A673 (cell line): ENCODE measurements at regions not wholly inside any gene's neighbourhood (a gene's known extent, or its start where the extent isn't known, plus 50 kb on each side); places are given as distances from the start of the nearest gene placed in this dataset.

Experiments used
- BruUV-seq: library from RNA; stranded (reverse); fragments of 400-500 nt; replicated peaks from 2 replicates; lab custom pipeline; 2021; lab: Mats Ljungman, UMichigan
- CTCF ChIA-PET: fragments of 300-600 bp; sonication (Branson Sonifier 250); formaldehyde crosslinking; loops from one replicate; lab custom pipeline; 2022; ENCODE audit warnings: antibody characterized with exemption; lab: Charles Lee
- POLR2A ChIA-PET: fragments of 300-600 bp; sonication (Branson Sonifier 250); formaldehyde crosslinking; loops from one replicate; lab custom pipeline; 2022; ENCODE audit warnings: antibody characterized with exemption; ENCODE audit not compliant: low non-redundant PET; lab: Charles Lee
- DNase-seq: peaks from one replicate; pipeline ENCODE4 v3.0.0-alpha.2; 2015; ENCODE audit warnings: low spot score
- H3K27ac ChIP-seq: fragments of 200-600 bp; sonication (generic); 2 replicates; pipeline ENCODE4 v1.5.1; 2016; ENCODE audit warnings: mixed run types, low read depth, mild to moderate bottlenecking, mixed read lengths, antibody characterized with exemption, low read length; ENCODE audit not compliant: poor library complexity, severe bottlenecking
- H3K27me3 ChIP-seq: fragments of 200-600 bp; sonication (generic); replicated peaks from 2 replicates; pipeline ENCODE4 v1.6.1; 2017; ENCODE audit warnings: mixed run types, low read depth, mild to moderate bottlenecking, mixed read lengths, antibody characterized with exemption, low read length; ENCODE audit not compliant: insufficient read depth, poor library complexity
- H3K36me3 ChIP-seq: fragments of 200-600 bp; sonication (generic); 2 replicates; pipeline ENCODE4 v1.6.1; 2016; ENCODE audit warnings: mixed run types, mild to moderate bottlenecking, mixed read lengths, antibody characterized with exemption, low read length; ENCODE audit not compliant: insufficient read depth, poor library complexity, severe bottlenecking
- H3K4me1 ChIP-seq: fragments of 200-600 bp; sonication (generic); 2 replicates; pipeline ENCODE4 v1.6.1; 2017; ENCODE audit warnings: mixed run types, mild to moderate bottlenecking, mixed read lengths, antibody characterized with exemption, low read length; ENCODE audit not compliant: insufficient read depth, poor library complexity, severe bottlenecking
- H3K4me3 ChIP-seq: fragments of 200-600 bp; sonication (generic); 2 replicates; pipeline ENCODE4 v1.5.1; 2016; ENCODE audit warnings: low read depth, mixed run types, mild to moderate bottlenecking, mixed read lengths, low read length; ENCODE audit not compliant: poor library complexity, severe bottlenecking
- H3K9me3 ChIP-seq: fragments of 200-600 bp; sonication (generic); 2 replicates; pipeline ENCODE4 v1.6.1; 2016; ENCODE audit warnings: mixed run types, low read depth, mild to moderate bottlenecking, mixed read lengths, antibody characterized with exemption, low read length; ENCODE audit not compliant: poor library complexity, severe bottlenecking
- EZH2 ChIP-seq: fragments of 200-600 bp; sonication (generic); IDR thresholded peaks from 2 replicates; pipeline ENCODE4 v1.6.1; 2017; ENCODE audit warnings: borderline replicate concordance, low read depth, mild to moderate bottlenecking, mixed read lengths, antibody characterized with exemption, low read length; ENCODE audit not compliant: poor library complexity, severe bottlenecking
- intact Hi-C: fragments of 100-400 bp; cut with micrococcal nuclease; formaldehyde crosslinking; loops from one replicate; pipeline ENCODE4 v1.10.0; 2022; ENCODE audit not compliant: unreplicated experiment
- TF ChIP-seq, protein P1 (sequence below): fragments of 300-800, 200-600 bp; sonication (generic); conservative IDR thresholded peaks from 2 replicates; pipeline ENCODE4 v1.5.1; 2017; ENCODE audit warnings: low read depth, mild to moderate bottlenecking, antibody characterized with exemption, low read length, moderate library complexity, mixed read lengths

DNA sequence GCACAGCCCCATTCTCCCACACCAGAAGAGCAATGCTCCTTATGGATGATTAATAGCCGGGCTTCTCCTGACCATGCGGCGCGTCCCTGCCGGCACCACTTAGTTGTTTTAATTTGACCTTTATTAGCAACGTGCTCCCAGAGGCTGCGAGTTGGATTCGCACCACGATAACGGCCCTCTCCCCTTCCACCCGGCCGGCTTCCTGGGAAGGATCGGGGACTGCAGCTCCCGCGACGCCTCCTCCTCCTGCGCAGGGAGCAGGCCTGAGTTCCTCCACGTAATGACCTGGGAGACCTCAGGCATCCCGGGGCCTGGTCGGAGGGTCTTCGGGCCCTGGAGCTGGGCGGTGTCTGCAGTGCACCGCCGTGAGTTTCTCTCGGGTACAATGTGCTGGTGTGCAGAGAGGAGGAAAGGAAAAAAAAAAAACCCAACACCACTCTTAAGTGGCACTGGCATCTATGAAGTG is 243.3 kb upstream of the TOPAZ1 start:
- Histone ChIP-seq H3K4me1 (no peaks in the 10 kb centered on the region), H3K9me3 (no peaks in the 10 kb centered on the region), H3K27me3 (peaks cover 5% of the 10 kb centered on the region), H3K4me3 (peak overlapping the region; percentile 63), H3K27ac (no peak overlapping the region), H3K36me3 (no peaks in the 10 kb centered on the region)
- TSS peak; percentile 36 for BruUV-seq
- TF ChIP-seq, protein P1, sequence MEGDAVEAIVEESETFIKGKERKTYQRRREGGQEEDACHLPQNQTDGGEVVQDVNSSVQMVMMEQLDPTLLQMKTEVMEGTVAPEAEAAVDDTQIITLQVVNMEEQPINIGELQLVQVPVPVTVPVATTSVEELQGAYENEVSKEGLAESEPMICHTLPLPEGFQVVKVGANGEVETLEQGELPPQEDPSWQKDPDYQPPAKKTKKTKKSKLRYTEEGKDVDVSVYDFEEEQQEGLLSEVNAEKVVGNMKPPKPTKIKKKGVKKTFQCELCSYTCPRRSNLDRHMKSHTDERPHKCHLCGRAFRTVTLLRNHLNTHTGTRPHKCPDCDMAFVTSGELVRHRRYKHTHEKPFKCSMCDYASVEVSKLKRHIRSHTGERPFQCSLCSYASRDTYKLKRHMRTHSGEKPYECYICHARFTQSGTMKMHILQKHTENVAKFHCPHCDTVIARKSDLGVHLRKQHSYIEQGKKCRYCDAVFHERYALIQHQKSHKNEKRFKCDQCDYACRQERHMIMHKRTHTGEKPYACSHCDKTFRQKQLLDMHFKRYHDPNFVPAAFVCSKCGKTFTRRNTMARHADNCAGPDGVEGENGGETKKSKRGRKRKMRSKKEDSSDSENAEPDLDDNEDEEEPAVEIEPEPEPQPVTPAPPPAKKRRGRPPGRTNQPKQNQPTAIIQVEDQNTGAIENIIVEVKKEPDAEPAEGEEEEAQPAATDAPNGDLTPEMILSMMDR = no peak
- TF ChIP-seq EZH2 = no peak
- DNase-seq = peak; percentile 15
- CTCF ChIA-PET = no interaction called here
- intact Hi-C loops = loop anchor here (5.0 to 10.0 kb wide), 3 partner anchors 106 to 234 kb away; no protein-coding TSS in a partner anchor
- POLR2A ChIA-PET = interaction anchor here (0.6 kb wide), 1 partner anchor 879 kb away, joined by 7 read pairs; no protein-coding TSS in a partner anchor

DNA sequence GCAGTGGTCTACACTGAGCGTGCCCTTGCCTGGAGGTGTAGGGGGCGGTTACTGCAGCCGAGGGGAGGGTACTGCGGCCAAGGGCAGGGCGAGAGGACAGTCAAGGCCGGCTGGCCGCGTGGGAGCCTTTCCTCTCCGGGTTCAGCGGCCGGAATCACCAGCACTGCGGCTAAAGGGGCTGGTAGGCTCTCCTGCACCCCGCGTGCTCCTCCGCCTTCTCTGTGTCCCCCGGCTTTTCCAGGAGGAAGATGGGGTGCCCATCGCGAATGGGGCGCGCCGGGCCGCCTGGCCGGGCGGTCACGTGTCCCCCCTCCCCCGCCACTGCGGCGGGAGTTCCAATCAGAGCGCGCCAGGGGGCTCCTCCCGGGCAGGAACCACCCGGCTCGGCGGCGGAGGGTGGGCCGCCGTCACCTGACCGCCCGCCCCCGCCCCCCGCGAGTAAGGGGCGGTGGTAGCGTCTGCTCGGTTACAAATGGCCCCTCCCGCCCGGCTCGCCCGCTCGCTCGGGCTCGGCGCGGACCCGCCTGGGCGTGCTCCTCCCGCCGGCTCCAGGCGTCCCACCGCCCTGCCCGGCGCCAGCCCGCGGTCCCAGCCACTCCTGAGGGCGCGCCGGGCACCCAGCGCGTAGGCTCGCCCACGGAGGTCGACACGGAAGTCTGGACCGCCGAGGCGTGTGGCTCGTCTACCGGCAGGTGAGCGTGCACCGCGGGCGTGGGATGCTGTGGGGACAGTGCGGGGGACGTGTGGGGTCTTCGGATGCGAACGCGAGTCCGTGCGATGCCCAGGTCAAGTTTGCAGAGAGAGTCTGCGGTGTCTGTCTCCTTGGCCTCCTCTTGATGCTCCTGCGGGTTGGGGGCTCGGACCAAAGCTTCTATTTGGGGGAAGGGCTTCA is 242.6 kb upstream of the TOPAZ1 start:
- no peak overlapping the region for H3K27ac ChIP-seq
- peak overlapping the region; percentile 63 for H3K4me3 ChIP-seq
- no peaks in the 10 kb centered on the region for H3K9me3 ChIP-seq
- intact Hi-C loops = loop anchor here (5.0 to 10.0 kb wide), 3 partner anchors 107 to 234 kb away; no protein-coding TSS in a partner anchor
- BruUV-seq = no TSS peak
- DNase-seq = peak; percentile 80
- H3K27me3 ChIP-seq = peaks cover 5% of the 10 kb centered on the region
- no peaks in the 10 kb centered on the region for H3K36me3 ChIP-seq
- ChIA-PET POLR2A (interaction anchor here (0.6 kb wide), 1 partner anchor 879 kb away, joined by 7 read pairs; no protein-coding TSS in a partner anchor), CTCF (no interaction called here)
- no peaks in the 10 kb centered on the region for H3K4me1 ChIP-seq
- TF ChIP-seq, protein P1 = no peak
- TF ChIP-seq EZH2 = no peak

DNA sequence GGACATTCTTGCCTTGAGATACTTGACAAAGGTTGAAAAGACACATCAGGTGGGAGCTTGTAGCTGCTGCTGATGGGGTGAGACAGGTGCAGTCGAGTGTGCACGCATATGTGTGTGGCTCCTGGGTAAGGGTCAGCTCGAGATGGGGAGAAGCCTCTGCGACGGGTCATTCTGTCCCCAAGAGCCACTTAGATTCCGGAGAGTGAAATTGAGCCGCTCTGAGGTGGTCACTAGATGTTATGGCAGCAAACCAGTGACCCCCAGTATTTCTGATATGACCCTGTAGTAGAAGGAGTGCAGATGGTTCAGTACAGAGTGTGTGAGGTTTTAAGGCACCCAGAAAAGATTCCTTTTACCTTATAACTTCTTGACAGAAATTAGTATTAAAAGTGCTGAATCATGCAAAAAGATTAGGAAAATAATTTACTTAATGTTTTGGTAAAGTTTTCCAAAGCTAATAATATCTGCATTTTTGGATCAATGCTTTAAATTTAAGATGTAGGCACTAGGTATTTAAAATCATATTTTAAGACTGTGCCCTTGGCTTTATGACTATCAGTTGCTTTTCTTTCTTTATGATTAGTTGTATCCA is 241.9 kb upstream of the TOPAZ1 start:
- no peak for TF ChIP-seq EZH2
- TF ChIP-seq, protein P1 = no peak
- Histone ChIP-seq H3K4me1 (no peaks in the 10 kb centered on the region), H3K27me3 (peaks cover 5% of the 10 kb centered on the region), H3K9me3 (no peaks in the 10 kb centered on the region), H3K27ac (no peak overlapping the region), H3K4me3 (peak overlapping the region; percentile 63), H3K36me3 (no peaks in the 10 kb centered on the region)
- DNase-seq = no peak
- BruUV-seq = TSS peak; percentile 42
- POLR2A ChIA-PET = no interaction called here
- CTCF ChIA-PET = no interaction called here
- intact Hi-C loops = loop anchor here (5.0 to 10.0 kb wide), 3 partner anchors 108 to 235 kb away; no protein-coding TSS in a partner anchor
